ENCODE measurements at regions not wholly inside any gene's neighbourhood (a gene's known extent, or its start where the extent isn't known, plus 50 kb on each side); places are given as distances from the start of the nearest gene placed in this dataset.

- peak; percentile 80 to 88 for DNase-seq (ENCODE audit: low read depth in 2 of 2)
Observed at GRCh38 chr12:75571204-75571603, 59.8 kb upstream of the KRR1 start.

GRCh38 chr12:75568801-75569200, 57.4 kb upstream of the KRR1 start:
- no peak for DNase-seq (ENCODE audit: low read depth in 2 of 2)

GRCh38 chr12:75568393-75568792, 57.0 kb upstream of the KRR1 start:
- peak in 1 of 2 donors; percentile 45 for DNase-seq (ENCODE audit: low read depth in 2 of 2)

DNA sequence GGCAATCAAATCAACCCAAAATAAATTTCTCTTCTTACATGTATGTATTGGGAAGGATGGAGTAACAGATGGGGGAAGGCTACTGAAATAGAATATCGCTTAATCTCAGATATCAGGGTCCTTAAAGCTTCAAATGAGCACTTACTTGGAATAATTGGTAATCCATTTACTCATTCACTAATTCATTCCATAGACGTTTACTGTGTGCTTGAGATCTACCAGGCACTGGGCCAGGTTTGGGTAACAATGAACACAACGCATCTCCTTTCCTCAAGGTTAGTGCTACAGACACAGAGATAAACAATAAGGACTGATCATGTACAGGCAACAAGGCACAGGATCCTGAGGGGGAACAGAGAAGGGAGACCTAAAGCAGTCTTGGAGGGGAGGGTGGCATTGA, 54.4 kb upstream of the KRR1 start:
- no peak for DNase-seq (ENCODE audit: low read depth in 2 of 2)

DNA sequence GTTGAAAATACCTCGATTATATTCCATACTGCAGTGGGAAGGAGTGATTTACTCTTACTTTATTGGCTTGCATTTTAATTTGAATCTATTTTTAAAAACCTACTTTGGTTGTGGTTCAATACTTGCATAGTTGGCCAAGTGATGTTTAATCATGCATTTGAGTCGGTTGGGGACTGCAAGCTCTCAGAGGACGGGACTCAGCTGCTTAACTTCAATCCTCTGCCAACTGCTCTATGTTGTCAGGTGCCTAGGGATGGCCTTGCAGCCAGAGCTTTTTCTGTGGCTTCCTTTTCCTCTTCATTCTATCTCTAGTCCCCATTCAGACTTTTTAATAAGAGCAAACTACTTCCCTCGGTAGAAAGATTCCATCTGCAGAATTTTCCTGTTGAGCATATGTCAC, 53.4 kb upstream of the KRR1 start:
- DNase-seq (ENCODE audit: low read depth in 2 of 2), result no peak

GRCh38 chr12:75564398-75564797, 53.0 kb upstream of the KRR1 start:
- DNase-seq (ENCODE audit: low read depth in 2 of 2), result peak in 1 of 2 donors; percentile 89

DNA sequence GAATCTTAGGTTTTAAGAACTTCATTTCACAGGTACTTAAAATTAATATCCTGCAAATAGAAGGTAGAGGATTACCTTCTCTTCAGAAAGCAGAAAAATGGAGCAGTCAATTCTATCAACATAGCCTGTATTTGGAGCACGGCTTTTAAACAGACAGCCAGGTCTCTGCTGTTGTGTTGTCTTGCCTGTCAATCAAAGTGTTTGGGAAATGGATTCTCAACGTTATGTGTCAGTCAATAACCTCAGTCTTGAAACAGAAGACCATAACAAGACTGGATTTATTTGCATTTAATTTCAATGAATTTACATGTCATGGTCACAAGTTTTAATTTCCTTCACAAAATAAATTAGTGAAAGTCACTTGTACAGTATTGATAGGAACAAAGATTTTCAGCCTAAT, 51.9 kb upstream of the KRR1 start:
- DNase-seq (ENCODE audit: low read depth in 2 of 2), result no peak

GRCh38 chr12:75561921-75562320, 50.5 kb upstream of the KRR1 start:
- peak; percentile 44 to 62 for DNase-seq (ENCODE audit: low read depth in 2 of 2)
